GM18498 (cell line): ENCODE measurements at regions not wholly inside any gene's neighbourhood (a gene's known extent, or its start where the extent isn't known, plus 50 kb on each side); places are given as distances from the start of the nearest gene placed in this dataset.
"Not testable (repeated sequence)": the region's sequence is repeated elsewhere in the genome, so short reads cannot be mapped to it uniquely, and the experiment has no call there.

Experiments used
- ATAC-seq: cut with Tn5 transposase; IDR thresholded peaks from one replicate; pipeline ENCODE4 v1.9.1; 2021; ENCODE audit warnings: mild to moderate bottlenecking, moderate library complexity; ENCODE audit not compliant: unreplicated experiment

DNA sequence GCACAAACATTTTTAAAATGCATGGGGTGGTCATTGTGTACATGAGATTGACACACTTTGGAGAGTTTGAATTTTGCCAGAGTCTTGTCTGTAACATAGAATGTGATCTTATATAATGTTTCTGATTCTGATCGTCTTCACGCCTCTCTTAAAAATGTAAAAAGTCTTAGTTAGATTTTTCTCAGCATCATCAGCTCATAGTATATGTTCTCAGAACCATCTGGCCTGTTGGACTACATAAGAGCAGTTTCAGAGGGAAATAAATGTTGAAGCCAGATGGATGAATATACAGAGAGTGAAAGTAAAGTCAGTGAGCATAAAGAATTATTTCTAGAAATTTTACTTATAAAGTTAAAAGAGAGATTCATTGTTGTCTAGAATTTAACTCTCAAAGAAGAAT is 789.9 kb upstream of the MIR17HG start:
- no peak for ATAC-seq

GRCh38 chr13:90562443-90562842 is 785.0 kb upstream of the MIR17HG start:
- ATAC-seq: no peak

- ATAC-seq: no peak
Measured at GRCh38 chr13:90564096-90564495, 783.4 kb upstream of the MIR17HG start.

DNA sequence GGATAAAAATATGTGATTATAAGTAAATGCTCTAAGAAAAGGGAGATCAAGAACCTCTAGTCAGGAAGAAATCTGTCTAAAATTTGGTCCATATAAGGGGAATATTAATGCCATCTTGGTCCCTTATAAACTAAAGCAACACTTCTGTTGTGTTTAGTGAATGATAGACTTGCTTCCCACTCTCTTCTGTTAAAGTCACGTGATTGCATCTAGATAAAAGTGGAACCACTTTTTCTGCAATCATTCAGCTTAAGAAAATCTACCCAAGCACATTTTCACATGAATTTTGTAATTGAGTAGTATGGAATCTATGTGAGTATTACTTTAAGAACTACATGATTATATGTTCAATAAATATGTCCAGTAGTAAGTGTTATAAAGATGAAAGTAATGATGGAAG is 782.9 kb upstream of the MIR17HG start:
- no peak for ATAC-seq

- ATAC-seq: peak; percentile 62
Measured at GRCh38 chr13:90565985-90566713, 781.3 kb upstream of the MIR17HG start.

DNA sequence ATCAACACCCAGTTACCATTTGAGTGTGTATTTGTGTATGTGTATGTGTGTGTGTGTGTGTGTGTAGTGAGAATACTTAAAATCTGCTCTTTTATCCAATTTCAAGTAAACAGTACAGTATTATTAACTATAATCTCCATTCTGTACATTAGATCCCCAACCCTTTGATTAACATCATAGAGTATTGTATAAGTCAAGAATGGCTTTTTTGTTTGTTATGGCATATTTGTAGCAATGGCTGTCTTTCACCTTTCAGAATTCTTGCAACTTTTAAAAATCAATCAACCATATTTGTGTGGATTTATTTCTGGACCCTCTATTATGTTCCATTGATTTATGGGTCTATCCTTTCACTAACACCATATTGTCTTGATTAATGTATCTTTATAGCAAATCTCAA is 779.3 kb upstream of the MIR17HG start:
- ATAC-seq: no peak

- no peak for ATAC-seq
Measured at GRCh38 chr13:90576067-90576466, 771.4 kb upstream of the MIR17HG start.

DNA sequence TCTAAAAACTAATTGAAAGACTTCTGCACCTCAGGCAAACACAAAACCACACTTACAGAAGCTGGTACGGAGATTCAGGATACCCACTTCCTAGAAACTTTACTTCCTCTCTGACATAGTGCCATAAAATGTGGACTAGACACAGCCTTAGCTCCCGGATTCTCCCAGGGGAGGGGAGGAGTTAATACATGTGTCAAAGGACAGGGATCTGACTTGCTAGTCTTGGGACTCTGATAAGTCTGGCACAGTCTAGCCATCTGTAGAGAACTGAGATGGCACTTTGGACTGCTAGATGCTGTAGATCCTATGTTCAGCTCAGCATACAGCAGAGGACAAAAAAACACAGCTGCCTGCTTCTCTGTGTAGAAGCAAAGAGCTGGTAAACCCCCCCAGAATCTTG is 769.8 kb upstream of the MIR17HG start:
- ATAC-seq: no peak

- no peak for ATAC-seq
Measured at GRCh38 chr13:90585392-90585791, 762.1 kb upstream of the MIR17HG start.

DNA sequence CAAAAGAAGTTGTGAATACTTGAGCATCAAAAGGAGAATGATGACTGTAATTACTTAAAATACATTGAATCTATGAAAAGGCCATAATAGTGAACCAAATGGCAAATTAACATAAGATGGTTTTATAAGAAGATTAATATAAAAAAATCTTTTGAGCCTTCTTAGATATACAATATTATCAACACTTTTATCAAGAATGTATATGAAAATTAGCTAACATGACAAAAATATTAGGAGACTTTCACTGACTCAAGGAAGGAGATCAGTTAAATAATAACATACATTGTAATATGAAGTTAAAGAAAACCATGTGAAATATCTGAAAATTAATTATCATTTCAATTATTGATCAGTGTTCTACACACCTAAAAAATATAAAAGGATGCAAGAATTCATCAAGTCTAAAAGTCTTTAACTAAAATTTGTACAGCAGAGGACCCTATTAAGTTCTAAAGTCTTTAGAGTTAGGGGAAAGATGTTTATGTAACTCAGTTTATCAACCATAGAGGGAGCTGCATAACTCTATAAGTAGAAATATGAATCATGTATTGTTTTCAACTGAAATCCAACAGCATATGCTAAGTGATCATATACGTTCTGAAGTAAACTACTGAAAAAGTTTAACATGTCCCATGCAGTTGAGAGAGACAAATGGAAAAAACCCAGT is 756.1 kb upstream of the MIR17HG start:
- ATAC-seq: no peak

- no peak for ATAC-seq
Measured at GRCh38 chr13:90591927-90592268, 755.6 kb upstream of the MIR17HG start.

DNA sequence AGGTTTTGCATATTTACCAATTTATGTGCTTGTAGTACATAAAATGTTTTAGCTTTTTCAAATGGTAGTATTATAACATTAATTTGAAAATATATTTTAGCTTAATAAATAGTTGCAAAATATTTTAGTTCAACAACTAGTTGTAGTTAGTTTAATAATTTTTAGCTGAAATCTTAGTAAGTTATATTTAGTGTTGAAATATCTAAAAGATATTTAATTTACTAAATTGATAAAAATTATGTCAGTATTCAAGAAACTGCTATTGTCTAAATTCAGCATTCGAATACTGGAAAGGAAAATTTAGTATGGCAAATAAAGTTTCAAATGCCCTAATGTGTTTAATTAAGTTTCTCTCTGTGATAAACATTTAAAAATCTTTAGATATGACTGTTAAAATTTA is 754.5 kb upstream of the MIR17HG start:
- ATAC-seq: no peak

DNA sequence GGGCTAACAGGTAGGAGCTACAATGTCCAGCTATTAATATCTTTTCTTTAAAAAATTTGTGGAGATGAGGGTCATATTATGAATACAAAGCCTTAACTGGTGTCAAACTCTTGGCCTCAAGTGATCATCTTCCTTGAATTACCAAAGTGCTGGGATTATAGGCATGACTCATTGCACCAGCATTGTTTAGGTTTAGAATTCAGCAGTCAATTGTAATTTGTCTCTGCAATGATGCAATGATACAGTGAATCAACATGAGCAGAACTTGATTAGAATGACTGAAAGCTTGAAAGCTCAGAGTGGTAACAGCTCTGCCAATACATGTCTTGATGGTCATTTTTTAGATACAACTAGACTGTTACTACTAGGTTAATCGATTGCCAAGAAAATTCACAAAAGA is 752.8 kb upstream of the MIR17HG start:
- no peak for ATAC-seq

- ATAC-seq: no peak
Measured at GRCh38 chr13:90605664-90606063, 741.8 kb upstream of the MIR17HG start.

DNA sequence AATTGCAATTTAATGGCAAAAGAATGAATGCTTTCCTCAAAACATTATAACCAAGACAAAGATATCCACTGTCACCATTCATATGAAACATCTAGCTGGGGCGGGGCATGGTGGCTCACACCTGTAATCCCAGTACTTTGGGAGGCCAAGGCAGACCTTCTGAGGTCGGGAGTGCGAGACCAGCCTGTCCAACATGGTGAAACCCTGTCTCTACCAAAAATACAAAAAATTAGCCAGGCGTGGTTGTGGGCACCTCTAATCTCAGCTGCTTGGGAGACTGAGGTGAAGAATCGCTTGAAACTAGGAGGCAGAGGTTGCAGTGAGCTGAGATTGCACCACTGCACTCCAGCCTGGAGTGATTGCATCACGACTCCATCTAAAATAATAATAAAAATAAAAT is 740.6 kb upstream of the MIR17HG start:
- not testable (repeated sequence) for ATAC-seq

DNA sequence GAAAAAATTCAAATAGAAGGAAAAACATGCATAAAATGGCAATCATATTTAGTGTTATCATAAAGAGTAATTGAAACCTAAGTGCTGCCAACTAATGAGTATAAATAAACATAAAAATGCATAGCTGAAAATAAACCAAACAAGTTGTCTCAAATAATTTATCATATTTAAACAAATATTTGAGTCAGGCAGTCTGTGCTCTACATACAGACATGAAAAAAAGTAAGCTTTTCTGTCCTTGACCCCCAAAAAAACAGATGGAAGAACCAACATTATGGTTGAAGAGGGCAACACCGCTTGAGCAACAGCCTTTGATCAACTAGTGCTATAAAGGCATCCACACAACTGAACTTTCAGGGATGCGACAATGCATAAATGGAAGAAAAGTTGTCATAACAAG is 735.1 kb upstream of the MIR17HG start:
- no peak for ATAC-seq

GRCh38 chr13:90613076-90613795 is 734.3 kb upstream of the MIR17HG start:
- ATAC-seq: no peak

- no peak for ATAC-seq
Measured at GRCh38 chr13:90615236-90615635, 732.3 kb upstream of the MIR17HG start.

DNA sequence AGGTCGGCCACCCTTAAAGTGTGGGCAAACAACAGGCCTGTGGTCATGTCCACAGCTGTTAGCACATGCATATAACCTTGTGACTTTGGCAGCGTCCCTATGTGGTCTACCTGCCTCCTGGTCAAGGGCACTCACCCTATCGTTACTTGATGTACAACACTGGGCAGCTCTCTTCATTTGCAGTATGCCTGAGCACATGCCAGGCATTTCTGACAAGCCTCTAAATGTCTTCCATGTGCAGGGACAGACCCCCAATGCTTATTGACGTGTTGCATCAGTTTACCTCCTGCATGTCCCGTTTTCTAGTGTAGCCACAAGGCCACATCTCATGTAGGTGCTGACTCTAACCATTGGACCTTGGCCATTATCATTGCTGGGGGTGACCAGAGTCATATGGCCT is 731.7 kb upstream of the MIR17HG start:
- ATAC-seq: no peak

GRCh38 chr13:90618133-90618532 is 729.4 kb upstream of the MIR17HG start:
- no peak for ATAC-seq

GRCh38 chr13:90622541-90622940 is 724.9 kb upstream of the MIR17HG start:
- no peak for ATAC-seq

GRCh38 chr13:90623318-90624011 is 724.0 kb upstream of the MIR17HG start:
- no peak for ATAC-seq
